IPS DF 4.7 (cell line): ENCODE measurements at regions not wholly inside any gene's neighbourhood (a gene's known extent, or its start where the extent isn't known, plus 50 kb on each side); places are given as distances from the start of the nearest gene placed in this dataset.

ENCODE experiments used
- DNase-seq: peaks from one replicate; pipeline ENCODE4 v3.0.0-alpha.2; 2013; ENCODE audit warnings: low spot score; ENCODE audit errors: extremely low read depth

DNA sequence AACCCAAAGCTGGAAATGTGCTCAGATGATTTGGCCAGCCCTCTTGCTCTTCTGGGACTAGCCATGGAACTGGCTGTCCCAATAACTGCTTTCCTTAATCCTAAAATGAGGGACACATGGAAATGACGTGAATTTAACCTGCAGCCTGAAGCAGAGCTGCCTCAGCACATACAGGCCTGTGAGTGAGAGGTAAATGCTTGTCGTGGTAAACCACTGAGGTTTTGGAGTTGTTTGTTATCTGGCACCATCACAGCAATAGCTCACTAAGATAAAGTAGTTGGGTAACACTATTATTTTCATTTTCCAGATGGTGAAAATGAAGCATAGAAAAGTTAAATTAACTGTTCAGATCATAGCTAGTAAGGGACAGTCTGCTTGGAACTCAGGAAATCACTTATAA lies 333.4 kb upstream of the CHD6 start:
- DNase-seq: no peak

DNA sequence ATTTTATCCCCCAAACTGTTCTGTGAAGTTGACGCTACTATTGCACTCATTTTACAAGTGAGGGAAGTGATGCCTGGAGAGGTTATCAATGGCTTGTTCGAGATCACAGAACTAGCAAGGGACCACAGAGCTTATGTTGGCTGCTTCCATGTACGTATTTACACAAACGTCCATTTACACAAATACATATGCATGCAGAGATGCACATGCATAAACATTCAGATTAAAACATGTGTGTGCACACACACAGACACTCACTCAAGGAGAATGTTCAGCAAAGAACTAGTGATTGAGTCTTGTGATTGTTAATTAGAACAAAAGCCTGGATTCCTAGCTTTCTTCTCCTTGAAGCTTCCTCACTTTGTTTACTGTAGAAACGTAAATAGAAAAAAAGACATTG lies 321.5 kb upstream of the CHD6 start:
- no peak for DNase-seq

DNA sequence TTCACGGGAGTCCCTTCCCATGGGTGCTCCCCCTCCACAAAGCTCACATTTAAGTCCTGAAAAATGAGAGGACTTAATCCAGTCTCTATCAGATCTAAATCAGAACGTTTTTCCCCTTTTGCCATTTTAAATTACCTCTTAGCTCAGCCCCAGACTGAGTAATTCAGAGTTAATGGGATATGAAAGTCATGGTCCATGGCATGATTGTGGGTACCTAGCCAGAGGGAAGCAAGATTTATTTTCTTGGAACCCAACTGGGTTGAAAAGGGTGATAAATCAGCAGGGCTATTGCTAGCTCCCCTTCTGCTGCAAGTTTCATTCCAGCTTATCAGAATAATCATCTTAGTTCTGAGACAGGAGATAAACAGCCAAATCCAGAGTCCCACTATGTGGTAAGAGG lies 320.2 kb upstream of the CHD6 start:
- no peak for DNase-seq

DNA sequence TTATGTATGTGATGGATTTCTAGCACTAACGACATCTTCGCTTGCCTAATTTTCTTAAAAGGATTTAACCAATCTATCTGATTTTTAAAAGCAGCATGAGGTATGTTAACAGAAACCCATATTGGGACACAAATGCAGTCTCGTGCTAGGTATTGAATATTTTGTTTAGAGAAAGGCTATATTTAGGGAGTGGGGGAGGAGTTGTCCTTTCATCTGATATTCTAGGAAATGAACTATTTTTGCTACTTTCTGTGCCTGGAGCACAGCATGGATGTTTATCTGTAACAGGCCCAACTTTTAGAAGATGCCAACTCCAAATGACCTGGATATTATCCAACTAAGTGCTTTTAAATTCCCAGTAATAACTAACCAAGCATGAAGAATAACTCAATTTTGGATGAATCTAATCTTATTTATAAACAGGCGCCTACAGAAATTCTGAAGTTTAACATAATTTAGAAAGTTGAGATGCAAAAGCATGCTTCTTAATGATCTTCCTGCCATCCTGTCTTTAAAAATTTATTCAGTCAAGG lies 317.1 kb upstream of the CHD6 start:
- DNase-seq: no peak

DNA sequence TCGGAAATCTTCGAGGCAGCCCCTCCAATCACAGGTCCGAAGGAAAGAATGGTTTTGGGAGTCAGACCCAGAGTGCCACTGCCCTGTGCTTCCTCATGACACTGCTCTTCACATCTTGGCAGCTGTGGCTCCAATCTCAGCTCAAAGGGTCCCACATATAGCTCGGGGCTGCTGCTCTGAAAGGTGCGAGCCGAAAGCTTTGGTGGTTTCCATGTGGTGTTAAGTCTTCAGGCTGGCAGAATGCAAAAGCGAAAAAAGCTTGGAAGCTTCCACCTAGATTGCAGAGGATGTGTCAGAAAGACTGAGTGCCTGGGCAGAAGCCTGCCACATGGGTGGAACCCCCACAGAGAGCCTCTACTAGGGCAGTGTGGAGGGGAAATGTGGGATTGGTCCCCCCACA lies 314.3 kb upstream of the CHD6 start:
- DNase-seq: no peak

DNA sequence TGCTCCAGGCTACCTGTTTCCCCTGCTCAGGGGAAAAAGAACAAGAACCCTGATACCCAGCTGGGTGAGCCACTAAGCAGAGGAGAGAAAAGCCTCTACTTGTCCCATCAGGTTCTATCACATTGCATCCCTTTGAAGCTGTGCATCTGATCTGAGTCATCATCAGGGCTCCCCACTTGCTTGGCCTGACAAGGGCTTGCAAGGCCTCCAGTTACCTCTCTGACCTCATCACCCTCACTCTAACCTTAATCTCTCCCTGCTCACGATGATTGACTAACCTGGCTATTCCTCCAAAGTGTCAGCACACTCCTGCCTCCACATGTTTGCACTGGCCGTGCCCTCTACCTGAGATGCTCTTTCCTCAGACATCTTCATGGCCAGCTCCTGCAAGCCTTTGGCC lies 309.5 kb upstream of the CHD6 start:
- no peak for DNase-seq

DNA sequence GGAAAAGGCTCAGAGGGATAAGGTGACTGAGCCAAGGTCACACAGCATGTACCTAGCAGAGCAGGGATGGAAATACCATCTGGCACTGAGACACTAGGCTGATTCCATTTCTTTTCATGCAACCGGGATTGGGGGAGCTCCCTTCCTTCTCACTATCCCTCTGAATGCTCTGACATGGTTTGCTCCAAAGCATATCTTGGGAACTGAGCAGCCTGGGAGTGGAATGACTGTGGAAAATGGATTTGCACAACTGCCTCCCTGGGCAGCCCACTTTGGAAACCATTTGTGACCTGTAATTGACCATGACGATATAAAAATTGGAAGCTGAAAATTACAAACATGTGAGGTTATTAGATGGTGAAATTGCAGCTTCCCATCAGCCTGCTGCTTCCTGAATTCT lies 309.0 kb upstream of the CHD6 start:
- no peak for DNase-seq

DNA sequence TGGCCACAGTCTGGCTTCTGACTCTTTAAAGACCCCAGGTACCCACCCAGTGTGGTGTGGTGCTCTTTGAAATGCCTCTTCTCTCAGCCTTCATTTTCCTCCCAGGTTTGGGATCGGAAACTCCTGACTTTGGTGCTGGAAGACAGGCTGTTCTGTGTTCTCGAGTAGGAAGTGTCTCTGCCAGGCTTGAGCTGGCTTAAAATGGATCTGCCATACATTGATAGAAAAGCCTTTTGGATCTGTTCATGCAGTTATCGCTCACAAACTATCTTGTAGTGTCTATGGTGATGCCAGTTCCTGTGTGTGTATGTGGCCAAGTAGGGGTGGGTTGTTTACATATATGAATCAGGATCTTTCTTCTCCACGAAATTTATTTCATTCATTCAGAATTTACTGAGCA lies 307.3 kb upstream of the CHD6 start:
- DNase-seq: no peak

DNA sequence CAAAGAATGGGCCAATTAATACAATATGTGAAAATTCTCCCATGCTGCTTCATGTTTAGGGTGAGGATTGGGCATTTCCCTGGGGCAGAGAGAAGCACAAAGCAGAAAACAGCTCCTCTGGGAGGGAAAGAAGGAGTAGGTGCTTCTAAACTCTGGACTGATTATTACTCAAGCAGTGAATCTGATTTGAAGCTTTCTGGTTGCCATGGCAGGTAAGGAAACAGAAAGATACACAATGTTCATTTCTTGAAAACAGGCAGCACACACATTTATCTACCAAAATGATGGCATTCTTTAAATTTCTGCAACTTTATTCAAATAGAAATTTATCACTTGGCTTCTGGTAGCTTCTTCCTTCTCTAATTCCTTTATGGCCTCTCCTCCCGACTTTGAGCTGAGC lies 305.4 kb upstream of the CHD6 start:
- DNase-seq: no peak

DNA sequence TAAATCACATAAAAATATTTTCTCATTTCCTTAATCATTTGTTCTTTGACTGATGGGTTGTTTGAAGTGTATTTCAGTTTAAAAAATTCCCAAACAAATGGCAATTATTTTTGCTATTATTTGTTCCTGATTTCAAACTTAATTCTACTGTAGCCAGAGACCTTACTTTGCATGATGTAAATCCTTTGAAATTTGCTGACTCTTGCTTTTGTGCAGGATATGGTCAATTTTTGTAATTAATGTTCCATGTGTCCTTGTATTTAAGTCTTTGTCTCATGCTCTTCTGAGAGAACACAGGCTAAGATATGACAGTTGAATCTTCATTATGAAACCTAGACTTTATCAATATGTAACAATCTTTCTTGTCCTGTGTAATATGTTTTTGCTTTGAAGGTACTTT lies 295.0 kb upstream of the CHD6 start:
- no peak for DNase-seq

DNA sequence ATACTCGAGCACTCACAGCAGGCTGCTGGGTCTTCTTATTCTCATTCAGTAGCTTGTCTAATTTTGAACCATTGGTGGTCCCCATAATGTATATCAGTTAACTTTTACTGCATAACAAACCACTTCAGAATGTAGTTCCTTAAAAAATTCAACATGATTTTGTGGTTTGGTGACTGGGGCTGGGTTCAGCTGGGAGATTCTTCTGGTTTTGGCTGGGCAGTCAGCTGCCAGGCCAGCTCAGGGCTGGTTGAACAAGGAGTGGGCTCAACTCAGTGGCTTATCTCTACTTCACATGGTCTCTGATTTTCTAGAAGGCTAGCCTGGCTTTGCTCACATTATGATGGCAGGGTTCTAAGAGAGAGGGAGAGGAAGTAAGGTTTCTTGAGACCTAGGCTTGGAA lies 292.4 kb upstream of the CHD6 start:
- no peak for DNase-seq

DNA sequence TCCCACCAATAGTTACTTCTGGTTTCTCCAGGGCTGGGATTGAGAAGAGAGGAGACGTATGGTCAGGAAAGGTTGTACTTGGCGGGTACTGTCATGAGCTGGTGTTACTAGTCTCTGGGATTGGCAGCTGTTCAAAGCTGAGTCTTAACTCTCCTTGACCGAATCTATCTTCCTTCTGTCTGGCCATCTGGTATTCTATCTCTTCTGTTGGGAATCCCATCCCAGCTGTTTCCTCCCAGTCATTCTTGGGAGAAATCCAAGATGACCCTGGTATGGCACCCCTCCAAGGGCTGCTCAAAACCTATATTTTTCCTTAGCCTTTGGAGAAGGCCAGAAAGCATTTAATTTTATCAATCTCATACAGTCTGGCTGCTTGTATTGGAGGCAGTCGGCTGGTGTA lies 287.0 kb upstream of the CHD6 start:
- no peak for DNase-seq

DNA sequence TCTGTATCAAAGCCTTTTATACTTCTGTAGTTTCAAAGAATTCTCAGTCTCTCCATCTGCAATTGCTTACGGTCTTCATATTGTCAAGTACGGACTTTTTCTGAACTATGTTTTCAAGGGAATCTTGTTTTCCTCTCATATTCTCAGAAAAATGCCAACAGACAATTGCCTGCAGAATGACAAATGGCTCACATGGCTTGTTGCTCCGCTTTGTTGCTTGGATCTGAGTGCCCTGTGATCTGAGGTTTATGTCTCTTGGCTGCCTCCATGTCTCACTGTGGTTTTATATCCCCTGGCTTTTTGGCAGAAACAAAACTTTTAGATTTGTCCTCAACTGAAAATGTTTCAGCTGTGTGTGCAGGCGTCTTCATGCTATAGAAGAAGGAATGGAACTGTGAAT lies 285.4 kb upstream of the CHD6 start:
- no peak for DNase-seq

DNA sequence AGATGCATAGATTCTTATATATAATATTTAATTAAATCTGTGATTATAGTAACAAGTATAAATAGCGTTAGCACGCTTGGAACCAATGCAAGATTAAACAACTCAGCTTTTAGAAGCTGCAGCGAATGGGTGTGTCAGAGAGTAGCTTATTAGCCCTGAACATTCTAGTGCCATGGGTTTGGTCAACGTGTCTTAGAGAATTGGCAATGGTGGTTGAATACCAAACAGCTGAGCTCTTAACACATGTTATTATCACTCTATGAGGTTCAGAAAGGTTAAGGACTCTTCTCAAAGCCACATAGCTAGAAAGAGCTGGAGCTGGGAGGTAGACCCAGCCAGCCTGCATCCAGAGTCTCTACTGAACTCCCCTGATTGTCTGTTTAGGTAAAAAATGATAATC lies 284.2 kb upstream of the CHD6 start:
- no peak for DNase-seq

DNA sequence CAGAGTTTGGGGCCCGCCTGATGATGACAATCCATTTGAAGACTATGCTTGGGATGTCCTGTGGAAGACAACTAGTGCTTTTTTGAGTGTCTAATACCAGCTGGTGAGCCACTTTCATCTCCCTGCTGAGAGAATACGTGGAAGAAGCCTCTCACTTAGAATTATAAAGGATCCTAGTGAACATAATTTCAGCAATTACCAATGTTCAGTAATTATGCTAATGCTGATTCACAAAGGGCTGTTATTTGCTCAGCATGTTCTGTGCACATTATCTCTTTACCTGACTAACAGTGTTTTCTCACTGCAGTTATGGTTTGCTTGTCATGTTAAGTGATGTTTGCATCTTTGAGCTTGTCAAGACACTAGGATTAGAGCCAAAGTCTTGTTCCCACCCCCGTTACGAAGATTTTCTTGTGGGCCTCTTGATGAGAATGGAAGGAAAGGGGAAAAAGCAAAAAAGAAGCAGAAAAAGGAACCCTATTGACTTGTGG lies 282.1 kb upstream of the CHD6 start:
- DNase-seq: no peak

DNA sequence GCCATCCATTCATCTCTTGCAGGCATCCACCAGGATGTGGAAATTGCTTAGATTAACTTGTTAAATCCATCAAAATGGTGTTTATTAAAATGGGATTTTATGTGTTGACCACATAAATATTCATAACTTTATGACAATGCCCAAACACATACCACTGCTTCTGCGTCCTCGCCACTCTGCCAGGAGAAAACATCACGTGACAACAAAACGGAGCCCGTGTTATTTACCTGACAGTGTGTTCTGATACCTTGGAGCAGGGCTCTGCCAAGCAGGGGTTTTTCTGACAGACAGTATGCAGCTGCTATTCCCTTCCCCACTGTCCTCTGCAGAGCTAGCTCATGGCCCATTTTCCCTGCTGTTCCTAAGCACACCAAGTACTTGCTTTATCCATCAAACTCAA lies 279.5 kb upstream of the CHD6 start:
- no peak for DNase-seq

DNA sequence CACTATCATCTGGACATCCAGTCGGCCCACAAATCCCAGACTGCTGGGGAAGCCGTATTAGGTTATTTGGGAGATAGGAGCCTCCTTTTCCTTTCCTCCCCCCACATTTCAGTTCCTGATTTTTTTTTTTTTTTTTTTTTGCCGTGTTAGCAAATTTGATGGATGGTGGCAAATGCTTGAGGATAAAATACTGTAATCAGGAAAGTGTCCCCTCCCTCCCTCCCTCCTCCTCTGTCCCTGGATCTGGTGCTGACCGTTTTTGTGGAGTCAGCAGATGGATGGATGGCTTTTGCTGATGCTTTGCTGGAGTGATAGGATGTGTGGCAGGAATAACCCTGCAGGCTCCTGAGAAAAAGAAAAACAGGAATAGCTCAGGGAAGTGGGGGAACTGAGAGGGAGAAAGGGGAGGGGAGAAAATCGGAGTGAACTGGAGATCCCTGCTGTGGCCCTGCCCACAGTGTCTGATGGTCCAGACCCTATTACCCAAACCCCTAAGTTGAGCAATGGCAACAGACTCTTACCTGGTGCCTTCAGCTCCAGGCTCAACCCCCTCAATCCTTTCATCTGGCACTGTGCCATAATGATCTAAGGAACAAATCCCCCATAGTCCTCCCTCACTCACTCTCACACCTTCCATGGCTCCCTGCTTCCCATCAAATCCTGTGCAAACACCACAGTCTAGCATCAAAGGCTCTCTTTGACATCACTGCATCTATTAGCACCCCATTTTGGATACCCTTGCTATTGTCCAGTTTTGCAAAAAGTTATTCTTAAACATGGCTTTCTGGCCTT lies 277.3 kb upstream of the CHD6 start:
- DNase-seq: no peak

DNA sequence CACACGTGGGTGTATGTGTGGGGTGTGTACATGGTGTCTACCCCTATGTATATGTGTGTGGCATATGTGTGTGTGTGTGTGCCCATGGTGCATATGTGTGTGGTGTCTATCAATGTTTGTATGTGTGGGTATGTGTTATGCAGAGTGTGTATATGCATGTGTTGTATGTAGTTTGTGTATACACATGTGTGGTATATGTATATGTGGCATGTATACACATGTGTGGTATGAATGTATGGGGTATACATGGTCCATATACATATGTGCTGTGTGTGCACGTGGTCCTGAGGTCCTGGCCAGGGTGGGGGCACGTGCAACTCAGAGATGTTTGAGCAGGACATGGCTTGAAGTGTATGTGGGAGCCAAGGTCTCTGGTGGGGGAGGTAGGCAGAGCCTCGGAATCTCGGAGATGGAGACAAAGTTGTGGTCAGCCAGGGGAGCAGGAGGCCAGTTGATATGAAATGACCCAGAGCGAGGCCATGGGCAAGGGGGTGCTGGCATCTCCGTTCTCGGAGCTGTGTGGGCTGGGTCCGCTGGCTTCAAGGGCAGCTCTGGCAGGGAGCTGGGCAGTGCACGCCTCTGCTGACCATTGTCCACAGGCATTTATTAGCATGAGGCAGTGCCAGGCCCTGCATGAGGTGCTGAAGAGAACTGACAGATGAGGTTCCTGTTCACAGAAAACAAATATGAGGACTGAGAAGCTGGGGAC lies 276.2 kb upstream of the CHD6 start:
- DNase-seq: no peak

DNA sequence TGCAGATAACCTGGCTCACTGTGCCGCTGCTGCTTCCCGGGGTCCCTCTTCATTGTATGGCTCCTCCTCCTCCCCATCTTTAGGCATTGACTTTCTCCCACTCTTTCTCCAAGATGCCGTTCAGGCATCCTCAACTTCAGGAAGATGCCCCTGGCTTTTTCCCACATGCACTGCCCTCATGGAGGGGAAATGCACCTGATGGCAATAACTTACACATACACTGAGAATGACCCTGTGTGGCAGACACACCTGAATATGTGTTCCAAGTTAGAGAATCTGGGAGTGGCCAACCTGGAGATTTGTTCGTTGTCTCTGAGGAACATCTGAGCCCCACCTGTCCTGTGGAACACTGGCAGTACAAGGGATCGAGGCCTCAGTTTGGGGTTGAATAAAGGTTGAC lies 273.9 kb upstream of the CHD6 start:
- no peak for DNase-seq

DNA sequence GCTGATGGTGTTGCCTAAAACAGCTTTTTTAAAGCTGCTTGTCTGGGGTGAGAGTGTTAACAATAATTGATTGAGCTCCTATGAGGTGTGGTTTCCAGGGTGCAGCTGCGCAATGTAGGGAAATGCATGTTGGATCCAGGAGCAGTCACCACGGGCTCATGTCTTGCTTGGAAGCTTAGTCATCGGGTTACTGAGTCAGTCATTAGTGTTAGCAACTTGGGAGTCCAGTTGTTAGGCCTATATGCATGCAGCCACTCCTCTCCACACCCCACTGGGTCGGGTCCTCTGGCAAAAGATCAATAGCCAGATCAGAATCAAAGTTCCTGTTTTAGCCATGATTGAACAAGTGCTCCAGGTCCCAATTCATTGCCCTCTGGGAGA lies 271.7 kb upstream of the CHD6 start:
- no peak for DNase-seq

DNA sequence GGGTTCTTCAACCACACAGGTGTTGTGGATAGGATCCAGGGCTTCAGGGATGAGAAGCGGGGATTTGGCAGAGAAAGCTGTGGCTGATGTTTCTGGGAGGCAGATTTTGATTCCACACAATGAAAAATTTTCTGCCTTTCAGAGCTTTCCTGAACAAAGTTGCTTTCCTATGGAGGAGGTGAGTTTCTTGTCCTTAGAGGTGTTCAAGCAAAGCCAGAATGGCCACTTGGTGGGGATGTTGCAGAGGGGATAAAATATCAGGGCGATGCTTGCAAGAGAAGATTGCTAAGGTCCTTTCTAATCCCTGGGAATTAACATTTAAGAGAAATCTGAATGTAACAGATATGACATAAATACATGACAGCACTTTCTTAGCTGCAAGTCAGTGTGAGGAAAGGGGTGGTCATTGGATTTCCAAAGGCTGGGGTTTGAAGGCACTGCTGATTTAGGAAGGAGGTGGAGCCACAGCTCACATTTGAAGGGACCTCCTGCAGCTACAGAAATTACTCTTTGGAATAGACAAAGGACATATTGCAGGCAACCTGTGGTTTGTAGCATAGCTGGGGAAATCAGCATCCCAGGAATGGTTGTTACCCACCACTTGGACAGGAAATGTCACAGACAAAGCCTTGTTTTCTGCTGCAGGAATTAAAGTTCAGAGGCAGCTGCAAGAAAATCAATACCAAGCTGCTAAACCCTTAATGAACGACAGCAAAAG lies 271.1 kb upstream of the CHD6 start:
- DNase-seq: peak; percentile 36

DNA sequence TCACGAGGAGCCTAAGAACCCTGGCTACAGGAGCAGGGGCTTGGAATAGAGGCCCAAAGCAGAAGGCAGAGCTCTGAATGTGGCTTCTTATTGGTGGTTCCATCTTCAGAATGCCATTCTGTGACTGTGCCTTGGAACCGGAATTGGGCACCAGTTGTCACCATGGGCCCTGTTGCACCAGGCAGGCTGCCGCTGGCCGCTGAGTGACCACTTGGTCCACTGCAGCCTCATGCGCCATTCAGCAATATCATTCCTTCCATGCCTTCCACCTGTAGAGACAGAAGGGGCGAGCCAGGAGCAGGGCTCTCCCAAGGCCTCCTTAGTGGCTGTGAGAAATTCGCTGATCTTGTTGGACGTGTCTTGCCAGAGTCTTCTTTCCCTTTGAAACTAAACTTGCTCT lies 270.3 kb upstream of the CHD6 start:
- DNase-seq: no peak
